ENCODE measurements at regions not wholly inside any gene's neighbourhood (a gene's known extent, or its start where the extent isn't known, plus 50 kb on each side); places are given as distances from the start of the nearest gene placed in this dataset.

DNA sequence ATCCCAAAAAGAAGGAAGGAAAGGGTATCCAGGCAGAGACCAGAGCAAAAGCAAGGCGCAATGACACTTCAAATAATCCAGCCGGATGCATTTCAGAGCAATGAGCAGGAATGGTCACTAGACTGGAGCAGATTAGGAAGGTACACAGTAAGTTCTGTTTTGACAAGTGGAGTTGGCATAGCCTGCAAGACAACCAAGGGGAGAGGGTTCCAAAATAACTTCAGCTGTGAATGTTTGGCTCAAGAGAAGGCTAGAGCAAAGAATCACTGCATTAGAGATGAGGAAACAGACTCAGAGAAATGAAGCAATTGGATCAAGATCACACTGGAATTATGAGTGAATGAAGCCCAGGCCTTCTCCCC lies 90.0 kb upstream of the EGFL6 start:
- no peak for DNase-seq (ENCODE audit: low read depth)
- no peak overlapping the region for H3K4me3 ChIP-seq (ENCODE audit: low read depth, low read length)
- TF ChIP-seq, protein P1, sequence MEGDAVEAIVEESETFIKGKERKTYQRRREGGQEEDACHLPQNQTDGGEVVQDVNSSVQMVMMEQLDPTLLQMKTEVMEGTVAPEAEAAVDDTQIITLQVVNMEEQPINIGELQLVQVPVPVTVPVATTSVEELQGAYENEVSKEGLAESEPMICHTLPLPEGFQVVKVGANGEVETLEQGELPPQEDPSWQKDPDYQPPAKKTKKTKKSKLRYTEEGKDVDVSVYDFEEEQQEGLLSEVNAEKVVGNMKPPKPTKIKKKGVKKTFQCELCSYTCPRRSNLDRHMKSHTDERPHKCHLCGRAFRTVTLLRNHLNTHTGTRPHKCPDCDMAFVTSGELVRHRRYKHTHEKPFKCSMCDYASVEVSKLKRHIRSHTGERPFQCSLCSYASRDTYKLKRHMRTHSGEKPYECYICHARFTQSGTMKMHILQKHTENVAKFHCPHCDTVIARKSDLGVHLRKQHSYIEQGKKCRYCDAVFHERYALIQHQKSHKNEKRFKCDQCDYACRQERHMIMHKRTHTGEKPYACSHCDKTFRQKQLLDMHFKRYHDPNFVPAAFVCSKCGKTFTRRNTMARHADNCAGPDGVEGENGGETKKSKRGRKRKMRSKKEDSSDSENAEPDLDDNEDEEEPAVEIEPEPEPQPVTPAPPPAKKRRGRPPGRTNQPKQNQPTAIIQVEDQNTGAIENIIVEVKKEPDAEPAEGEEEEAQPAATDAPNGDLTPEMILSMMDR (IDR thresholded peaks at IDR 0.05; ENCODE audit: low read depth, low read length, missing control alignments), result no peak

DNA sequence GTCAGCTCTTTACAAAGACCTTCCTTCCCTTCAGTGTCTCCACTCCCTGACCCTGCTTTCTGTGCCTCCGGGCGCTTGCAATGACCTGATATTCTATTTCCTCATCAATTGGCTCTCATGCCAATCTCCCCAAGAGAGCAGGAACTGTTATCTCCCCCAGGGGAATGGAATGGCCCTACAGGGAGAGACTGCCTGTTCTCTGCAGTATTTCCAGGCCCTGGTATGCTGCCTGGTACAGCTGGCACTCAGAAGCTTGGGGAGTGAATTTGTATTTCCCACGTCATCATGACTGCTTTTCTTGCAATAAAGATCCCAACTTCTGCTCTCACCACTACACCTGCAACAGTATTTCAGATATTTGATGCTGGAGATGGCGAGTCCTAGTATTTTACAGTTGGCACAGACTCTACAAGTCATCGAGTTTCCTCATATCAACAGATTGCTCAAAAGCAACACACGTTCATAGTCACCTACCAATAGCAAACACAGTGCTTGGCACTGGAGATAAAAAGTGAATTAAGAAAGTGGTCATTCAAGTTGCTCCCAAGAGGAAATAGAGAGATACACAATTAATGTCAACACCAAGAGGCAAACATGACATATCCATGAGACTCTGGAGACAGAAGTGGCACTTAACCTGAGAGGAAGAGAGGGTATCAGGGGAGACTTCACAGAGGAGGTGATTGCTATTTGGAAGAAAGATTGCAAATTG lies 90.5 kb upstream of the EGFL6 start:
- DNase-seq (ENCODE audit: low read depth), result no peak
- TF ChIP-seq, protein P1 (IDR thresholded peaks at IDR 0.05; ENCODE audit: low read depth, low read length, missing control alignments), result no peak
- H3K4me3 ChIP-seq (ENCODE audit: low read depth, low read length), result no peak overlapping the region

DNA sequence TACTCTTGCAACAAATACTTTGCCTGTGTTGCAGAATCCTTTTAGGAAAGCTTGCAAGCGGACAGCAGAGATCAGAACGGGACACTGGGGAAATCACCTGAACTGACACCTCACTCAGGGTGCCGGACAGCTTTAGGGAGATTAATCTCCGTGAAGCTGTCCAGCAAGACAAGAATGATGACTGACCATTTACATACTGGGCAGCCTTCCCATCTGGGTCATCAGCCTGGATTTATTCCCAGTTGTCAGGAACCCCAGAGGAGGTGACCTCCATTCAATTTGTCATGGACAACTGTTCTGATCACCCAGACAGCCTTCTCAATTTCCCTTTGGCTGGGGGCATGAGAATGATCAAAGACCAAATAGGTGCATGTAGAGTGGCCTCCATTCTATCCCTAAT lies 93.0 kb upstream of the EGFL6 start:
- H3K4me3 ChIP-seq (ENCODE audit: low read depth, low read length), result no peak overlapping the region
- no peak for DNase-seq (ENCODE audit: low read depth)
- TF ChIP-seq, protein P1 (IDR thresholded peaks at IDR 0.05; ENCODE audit: low read depth, low read length, missing control alignments), result no peak

DNA sequence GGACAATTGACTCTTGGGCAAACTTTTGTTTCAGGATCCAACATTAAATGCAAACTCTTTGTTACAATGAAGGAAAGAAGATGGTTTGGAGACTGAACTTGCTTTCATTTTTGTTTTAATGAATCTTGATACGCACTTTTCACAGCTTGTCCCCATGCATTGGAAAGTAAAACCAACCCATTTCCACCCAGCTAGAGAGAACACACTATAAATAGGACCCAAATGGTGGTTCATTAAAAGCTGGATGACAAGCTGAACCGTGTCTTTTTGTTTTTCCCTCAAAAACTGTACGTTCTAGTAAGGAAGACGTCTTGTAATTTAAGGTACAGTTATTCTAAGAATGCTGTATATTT lies 95.3 kb upstream of the EGFL6 start:
- TF ChIP-seq, protein P1 (IDR thresholded peaks at IDR 0.05; ENCODE audit: low read depth, low read length, missing control alignments), result no peak
- DNase-seq (ENCODE audit: low read depth), result peak; percentile 31
- H3K4me3 ChIP-seq (ENCODE audit: low read depth, low read length), result peak overlapping the region; percentile 10; the same call in 1 of the 2 replicates

DNA sequence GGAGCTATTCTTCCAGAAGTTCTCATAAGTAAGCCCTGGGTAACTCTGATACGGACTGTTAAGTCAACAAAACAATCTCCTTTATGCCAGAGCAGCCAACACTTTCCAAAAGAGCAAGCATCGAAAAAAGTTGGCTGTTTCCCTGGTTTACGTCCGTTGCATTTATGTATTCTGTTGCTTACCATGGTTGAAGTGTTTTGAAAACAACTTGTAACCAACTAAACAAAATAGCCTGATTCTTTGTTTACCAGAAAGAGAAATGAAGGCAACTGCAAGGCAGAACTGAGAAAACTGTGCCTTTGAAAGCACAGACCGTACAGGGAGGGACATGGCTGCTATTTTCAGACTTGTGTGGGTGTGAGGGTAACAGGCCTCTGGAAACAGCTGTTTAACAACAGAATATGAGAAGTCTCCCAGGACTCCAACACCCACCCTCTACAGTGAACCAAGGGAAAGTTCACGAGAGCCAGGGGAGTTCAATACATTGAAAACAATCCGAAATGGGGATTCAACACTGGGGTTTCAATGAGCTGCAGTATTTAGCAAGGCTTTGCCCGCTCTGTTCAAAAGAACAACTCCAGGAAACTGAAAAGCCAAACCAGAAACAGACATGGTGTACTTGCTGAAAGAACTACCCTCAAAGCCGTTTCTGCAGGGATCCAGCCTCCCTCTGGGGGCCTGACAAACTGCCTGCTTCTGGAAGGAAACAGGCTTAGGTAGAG lies 95.8 kb upstream of the EGFL6 start:
- peak; percentile 59 for DNase-seq (ENCODE audit: low read depth)
- TF ChIP-seq, protein P1 (IDR thresholded peaks at IDR 0.05; ENCODE audit: low read depth, low read length, missing control alignments), result no peak
- peak overlapping the region; percentile 10; the same call in 1 of the 2 replicates for H3K4me3 ChIP-seq (ENCODE audit: low read depth, low read length)

DNA sequence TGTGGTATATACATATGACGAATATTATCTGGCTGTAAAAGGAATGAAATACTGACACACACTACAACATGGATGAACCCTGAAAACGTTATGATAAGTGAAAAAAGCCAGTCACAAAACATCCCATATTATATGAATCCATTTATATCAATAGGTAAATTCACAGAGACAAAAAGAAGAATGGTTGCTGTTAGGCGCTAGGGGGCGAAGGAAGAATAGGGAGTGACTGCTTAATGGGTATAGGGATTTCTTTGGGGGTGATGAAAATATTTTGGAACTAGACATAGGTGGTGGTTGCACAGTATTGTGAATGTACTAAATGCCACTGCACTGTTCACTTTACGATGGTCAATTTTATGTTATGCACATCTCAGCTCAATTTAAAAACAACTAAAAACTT lies 96.4 kb upstream of the EGFL6 start:
- DNase-seq (ENCODE audit: low read depth), result no peak
- H3K4me3 ChIP-seq (ENCODE audit: low read depth, low read length), result no peak overlapping the region
- TF ChIP-seq, protein P1 (IDR thresholded peaks at IDR 0.05; ENCODE audit: low read depth, low read length, missing control alignments), result no peak

Measured in GM12864 (cell line).